Pancreas (tissue), 10 donors: ENCODE measurements at regions not wholly inside any gene's neighbourhood (a gene's known extent, or its start where the extent isn't known, plus 50 kb on each side); places are given as distances from the start of the nearest gene placed in this dataset.

Experiments used
- ATAC-seq, 4 donors: fragments of 200-7000 bp; cut with Tn5 transposase; one replicate each; pipeline versions ENCODE4 v1.8.0 to v1.9.1; 2020; ENCODE audit warnings: mild to moderate bottlenecking in 4 of 4, moderate library complexity in 4 of 4
- DNase-seq, 6 donors: peaks; one replicate each; pipeline ENCODE4 v3.0.0-alpha.2; 2020
- FAIRE-seq: peaks from 2 replicates; lab custom pipeline; 2012; peaks lifted over from hg19 to GRCh38; lab: Jason Lieb, UNC
- H3K27ac ChIP-seq, 4 donors: fragments of 200-600 bp; sonication (generic); 1 replicate in 3 of 4; 2 replicates in 1 of 4; pipeline versions ENCODE4 v1.5.0 to v1.8.0; 2020
- H3K27me3 ChIP-seq, 4 donors: fragments of 200-600 bp; one replicate each; pipeline ENCODE4 v1.8.0; 2021
- H3K36me3 ChIP-seq, 3 donors: fragments of 200-600 bp; sonication (generic) in 1 of 3; one replicate each; pipeline versions ENCODE4 v1.5.0 to v1.8.0; 2020 to 2021
- H3K4me1 ChIP-seq, 3 donors: fragments of 200-600 bp; one replicate each; pipeline ENCODE4 v1.8.0; 2021
- H3K4me3 ChIP-seq, 4 donors: fragments of 200-600 bp; sonication (generic) in 2 of 4; one replicate each; pipeline versions ENCODE4 v1.5.0 to v1.8.0; 2020 to 2021
- H3K9me3 ChIP-seq, 4 donors: fragments of 200-600 bp; one replicate each; pipeline ENCODE4 v1.8.0; 2021
- WGBS, 2 donors: extraction: QIAGEN DNeasy Blood & Tissue Kit; methylation state at CpG; one replicate each; pipeline ENCODE4 v1.1.7; 2013; 5-methylcytosine and 5-hydroxymethylcytosine counted together
- intact Hi-C, 3 donors: fragments of 100-400 bp; cut with DNase I; formaldehyde crosslinking; loops; one replicate each; pipeline versions ENCODE4 v1.11.1 to v1.14.2; 2022
- TF ChIP-seq, protein P1 (sequence below), 4 donors: fragments of 200-600 bp; sonication (generic) in 3 of 4; IDR thresholded peaks; one replicate each; pipeline versions ENCODE4 v1.5.0 to v1.8.0; 2021; ENCODE audit warnings: antibody characterized with exemption in 4 of 4
- donor health status: healthy with polysubstance abuse.
- donor health status: DM: no; HTN: no; CAD: no; lungs with moderate emphysema.
- donor health status: DM: no; HTN: no; CAD: no.
- donor health status: control.
- donor health status: control.
- donor health status: Bipolar disorder and iron deficiency.
- donor health status: DM: yes; HTN: yes; CAD: no.
- donor health status: DM: no; HTN: no; CAD: no.
- donor health status: DM: no; HTN: no; CAD: no.
- donor health status: DM: yes; HTN: yes; CAD: no.

DNA sequence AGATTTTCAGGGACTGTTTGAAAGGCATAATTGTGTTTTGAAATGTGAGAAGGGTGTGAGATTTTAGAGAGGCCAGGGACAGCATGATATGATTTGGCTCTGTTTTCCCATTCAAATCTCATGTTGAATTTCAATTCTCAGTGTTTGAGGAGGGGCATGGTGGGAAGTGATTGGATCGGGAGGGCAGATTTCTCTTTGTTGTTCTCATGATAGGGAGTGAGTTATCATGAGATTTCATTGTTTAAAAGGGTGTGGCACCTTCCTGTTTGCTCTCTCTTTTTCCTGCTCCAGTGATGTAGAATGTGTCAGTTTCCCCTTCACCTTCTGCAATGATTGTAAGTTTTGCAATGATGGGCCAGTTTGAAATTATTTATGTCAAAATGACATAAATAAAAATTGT lies 113.0 kb upstream of the PCDH15 start:
- H3K4me1 ChIP-seq, result no peaks in the 10 kb centered on the region
- ATAC-seq (no peak), FAIRE-seq (no peak), DNase-seq (no peak)
- H3K36me3 ChIP-seq, result no peaks in the 10 kb centered on the region
- H3K4me3 ChIP-seq, result no peak overlapping the region
- TF ChIP-seq, protein P1, sequence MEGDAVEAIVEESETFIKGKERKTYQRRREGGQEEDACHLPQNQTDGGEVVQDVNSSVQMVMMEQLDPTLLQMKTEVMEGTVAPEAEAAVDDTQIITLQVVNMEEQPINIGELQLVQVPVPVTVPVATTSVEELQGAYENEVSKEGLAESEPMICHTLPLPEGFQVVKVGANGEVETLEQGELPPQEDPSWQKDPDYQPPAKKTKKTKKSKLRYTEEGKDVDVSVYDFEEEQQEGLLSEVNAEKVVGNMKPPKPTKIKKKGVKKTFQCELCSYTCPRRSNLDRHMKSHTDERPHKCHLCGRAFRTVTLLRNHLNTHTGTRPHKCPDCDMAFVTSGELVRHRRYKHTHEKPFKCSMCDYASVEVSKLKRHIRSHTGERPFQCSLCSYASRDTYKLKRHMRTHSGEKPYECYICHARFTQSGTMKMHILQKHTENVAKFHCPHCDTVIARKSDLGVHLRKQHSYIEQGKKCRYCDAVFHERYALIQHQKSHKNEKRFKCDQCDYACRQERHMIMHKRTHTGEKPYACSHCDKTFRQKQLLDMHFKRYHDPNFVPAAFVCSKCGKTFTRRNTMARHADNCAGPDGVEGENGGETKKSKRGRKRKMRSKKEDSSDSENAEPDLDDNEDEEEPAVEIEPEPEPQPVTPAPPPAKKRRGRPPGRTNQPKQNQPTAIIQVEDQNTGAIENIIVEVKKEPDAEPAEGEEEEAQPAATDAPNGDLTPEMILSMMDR (IDR thresholded peaks at IDR 0.05), result no peak
- 40 to 41% methylated on average over 1 of the region's 1 CpG for WGBS, 2 donors
- intact Hi-C loops, result no loop called here
- no peaks in the 10 kb centered on the region for H3K9me3 ChIP-seq
- H3K27ac ChIP-seq, result no peak overlapping the region
- no peaks in the 10 kb centered on the region for H3K27me3 ChIP-seq

DNA sequence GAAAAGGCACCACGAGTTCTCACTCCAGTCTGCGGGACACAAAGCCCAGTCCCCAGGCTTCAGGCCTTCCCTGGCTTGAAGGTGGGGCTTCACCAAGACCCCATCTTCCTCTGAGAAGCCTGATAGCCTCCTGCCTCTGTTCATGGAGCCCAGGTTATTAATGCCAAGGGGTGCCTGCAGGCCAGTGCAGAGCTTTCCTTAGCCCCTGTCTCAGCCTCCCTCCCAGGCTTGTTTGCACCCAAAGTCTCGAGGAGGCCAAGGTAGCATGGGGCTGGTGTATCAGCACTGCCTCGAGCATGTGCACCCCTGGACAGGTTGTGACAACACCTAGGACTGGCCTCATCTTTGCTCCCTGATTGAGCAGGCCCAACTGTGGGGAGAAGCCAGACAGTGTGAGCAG lies 108.1 kb upstream of the PCDH15 start:
- Histone ChIP-seq H3K9me3 (no peaks in the 10 kb centered on the region), H3K4me1 (no peaks in the 10 kb centered on the region), H3K4me3 (no peak overlapping the region), H3K27ac (no peak overlapping the region), H3K27me3 (no peaks in the 10 kb centered on the region), H3K36me3 (no peaks in the 10 kb centered on the region)
- FAIRE-seq, result no peak
- 54 to 66% methylated on average over 4 of the region's 4 CpGs for WGBS, 2 donors
- intact Hi-C loops, result no loop called here
- DNase-seq, result no peak
- ATAC-seq, result no peak
- TF ChIP-seq, protein P1 (IDR thresholded peaks at IDR 0.05), result no peak

DNA sequence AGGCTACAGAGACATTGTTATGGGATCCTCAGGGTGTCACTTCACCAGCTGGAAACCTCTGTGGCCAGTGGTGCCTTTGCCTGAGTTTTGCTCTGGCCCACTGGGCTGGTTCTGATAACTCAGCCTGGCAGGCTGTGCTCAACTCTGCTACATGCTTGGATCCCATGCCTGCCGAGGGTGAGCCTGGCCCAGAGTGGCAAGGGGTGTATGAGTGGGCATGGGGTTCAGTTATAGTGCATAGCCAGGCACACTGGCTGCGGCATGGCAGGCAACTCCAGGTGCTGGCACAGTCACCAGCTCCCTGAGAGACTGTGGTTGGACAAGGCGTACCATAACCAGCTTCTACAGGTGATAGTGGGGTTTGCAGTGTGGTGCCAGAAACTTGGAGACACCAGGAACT lies 107.0 kb upstream of the PCDH15 start:
- Histone ChIP-seq H3K27me3 (no peaks in the 10 kb centered on the region), H3K36me3 (no peaks in the 10 kb centered on the region), H3K4me1 (no peaks in the 10 kb centered on the region), H3K4me3 (no peak overlapping the region), H3K27ac (no peak overlapping the region), H3K9me3 (no peaks in the 10 kb centered on the region)
- FAIRE-seq (no peak), ATAC-seq (no peak), DNase-seq (peak in 1 of 6 donors; percentile 34)
- TF ChIP-seq, protein P1 (IDR thresholded peaks at IDR 0.05), result no peak
- intact Hi-C loops, result no loop called here
- WGBS, 2 donors, result 65 to 75% methylated on average over 3 of the region's 3 CpGs

DNA sequence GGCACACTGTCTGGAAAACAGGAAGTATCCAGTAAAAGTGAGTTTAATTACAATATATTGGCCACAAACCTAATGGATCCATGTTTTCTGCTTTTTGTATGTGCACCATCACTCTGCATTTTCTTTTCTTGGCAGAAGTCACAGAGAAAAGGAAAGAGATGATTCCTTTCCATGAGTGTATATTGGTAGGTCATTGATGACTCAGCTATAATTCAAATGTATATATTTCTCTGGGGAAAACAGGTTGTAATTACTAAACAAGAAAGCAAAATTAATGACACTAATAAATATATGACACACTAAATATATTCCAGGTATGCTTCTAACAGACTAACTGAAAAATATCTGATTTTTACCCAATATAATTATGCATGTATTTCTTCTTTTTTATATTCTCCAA lies 105.9 kb upstream of the PCDH15 start:
- Histone ChIP-seq H3K9me3 (no peaks in the 10 kb centered on the region), H3K4me3 (no peak overlapping the region), H3K36me3 (no peaks in the 10 kb centered on the region), H3K27ac (no peak overlapping the region), H3K27me3 (no peaks in the 10 kb centered on the region), H3K4me1 (no peaks in the 10 kb centered on the region)
- TF ChIP-seq, protein P1 (IDR thresholded peaks at IDR 0.05), result no peak
- FAIRE-seq (no peak), ATAC-seq (no peak), DNase-seq (no peak)
- intact Hi-C loops, result no loop called here

DNA sequence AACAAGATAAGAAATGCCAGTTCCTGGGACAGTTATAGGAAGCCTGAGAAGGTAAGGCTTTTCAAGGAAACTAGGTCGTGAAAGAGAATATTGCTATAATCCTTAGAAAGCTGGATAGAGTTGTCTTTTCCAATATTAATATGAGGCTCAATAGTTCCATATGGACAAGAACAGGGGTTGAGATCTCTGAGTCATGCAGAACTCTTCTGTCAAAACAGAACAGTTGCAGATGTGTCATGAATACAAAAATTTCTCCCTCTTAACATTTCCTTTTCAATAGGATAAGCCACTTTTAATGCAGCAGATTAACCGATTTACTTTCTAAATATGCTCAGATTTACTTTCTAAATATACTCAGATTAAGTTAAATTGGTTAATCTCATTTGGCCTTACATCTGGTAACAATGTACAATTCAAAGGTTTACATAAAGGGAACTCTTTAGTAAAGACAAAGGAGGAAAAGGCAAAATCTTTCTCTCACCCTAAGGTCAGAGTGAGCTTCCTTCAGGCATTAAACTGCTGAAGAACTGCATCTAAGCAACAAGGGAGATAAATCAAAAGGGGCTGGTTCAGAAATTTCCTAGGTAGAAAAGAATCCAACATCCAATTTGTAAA lies 104.7 kb upstream of the PCDH15 start:
- FAIRE-seq, result no peak

More for the DNA sequence above, 104.7 kb upstream of the PCDH15 start:
- no peaks in the 10 kb centered on the region for H3K9me3 ChIP-seq
- ATAC-seq (no peak), DNase-seq (no peak)
- TF ChIP-seq, protein P1 (IDR thresholded peaks at IDR 0.05), result no peak
- intact Hi-C loops, result no loop called here
- H3K27ac ChIP-seq, result no peak overlapping the region
- H3K4me3 ChIP-seq, result no peak overlapping the region
- WGBS, 2 donors, result 49 to 63% methylated on average over 2 of the region's 2 CpGs
- no peaks in the 10 kb centered on the region for H3K4me1 ChIP-seq
- H3K27me3 ChIP-seq, result no peaks in the 10 kb centered on the region
- H3K36me3 ChIP-seq, result no peaks in the 10 kb centered on the region
